ENCODE measurements at regions not wholly inside any gene's neighbourhood (a gene's known extent, or its start where the extent isn't known, plus 50 kb on each side); places are given as distances from the start of the nearest gene placed in this dataset.
A peak's percentile ranks its signal among the peaks of the same experiment; 100 is the strongest.

- Histone ChIP-seq H3K4me2 (ENCODE audit: low read length) (no peak overlapping the region), H3K4me3 (ENCODE audit: low read length) (no peak overlapping the region), H3K18ac (ENCODE audit: low read length) (no peak overlapping the region), H3K27me3 (ENCODE audit: insufficient read depth, low read length, poor library complexity) (no peaks in the 10 kb centered on the region), H3K36me3 (ENCODE audit: control insufficient read depth, insufficient read depth, low read length) (no peaks in the 10 kb centered on the region), H2AK5ac (ENCODE audit: low read length) (no peak overlapping the region), H3K23ac (ENCODE audit: low read length) (no peak overlapping the region), H3K27ac (ENCODE audit: low read depth, low read length) (no peak overlapping the region), H3K79me2 (ENCODE audit: control insufficient read depth, insufficient read depth, low read length) (no peaks in the 10 kb centered on the region), H4K8ac (ENCODE audit: low read depth, low read length) (no peak overlapping the region), H3K4ac (ENCODE audit: low read depth, low read length) (no peak overlapping the region), H3K79me1 (ENCODE audit: low read length) (no peaks in the 10 kb centered on the region), H2BK120ac (ENCODE audit: low read depth, low read length) (no peak overlapping the region), H4K5ac (ENCODE audit: low read length) (no peak overlapping the region), H3K56ac (ENCODE audit: low read length) (no peak overlapping the region), H3K9ac (ENCODE audit: low read length) (no peak overlapping the region), H2BK15ac (replicated peaks; ENCODE audit: low read depth) (no peak overlapping the region), H3K4me1 (ENCODE audit: control insufficient read depth, low read depth, low read length) (peaks cover 2% of the 10 kb centered on the region), H2BK5ac (ENCODE audit: low read length) (no peak overlapping the region)
- no peak for DNase-seq
- WGBS (ENCODE audit: extremely low coverage, insufficient coverage, low lambda C conversion rate) = no CpG with 5 or more reads among the region's 2 CpGs
Measured at GRCh38 chr4:130023088-130023487, 927.1 kb downstream of the C4orf33 start.

- Histone ChIP-seq H2AK5ac (ENCODE audit: low read length) (no peak overlapping the region), H3K36me3 (ENCODE audit: control insufficient read depth, insufficient read depth, low read length) (no peaks in the 10 kb centered on the region), H3K27me3 (ENCODE audit: insufficient read depth, low read length, poor library complexity) (no peaks in the 10 kb centered on the region), H4K5ac (ENCODE audit: low read length) (no peak overlapping the region), H2BK15ac (replicated peaks; ENCODE audit: low read depth) (no peak overlapping the region), H3K79me2 (ENCODE audit: control insufficient read depth, insufficient read depth, low read length) (no peaks in the 10 kb centered on the region), H3K9ac (ENCODE audit: low read length) (no peak overlapping the region), H3K4ac (ENCODE audit: low read depth, low read length) (no peak overlapping the region), H2BK5ac (ENCODE audit: low read length) (no peak overlapping the region), H3K4me2 (ENCODE audit: low read length) (no peak overlapping the region), H3K4me3 (ENCODE audit: low read length) (no peak overlapping the region), H3K23ac (ENCODE audit: low read length) (no peak overlapping the region), H3K79me1 (ENCODE audit: low read length) (no peaks in the 10 kb centered on the region), H3K27ac (ENCODE audit: low read depth, low read length) (no peak overlapping the region), H4K8ac (ENCODE audit: low read depth, low read length) (no peak overlapping the region), H2BK120ac (ENCODE audit: low read depth, low read length) (no peak overlapping the region), H3K4me1 (ENCODE audit: control insufficient read depth, low read depth, low read length) (peaks cover 2% of the 10 kb centered on the region), H3K18ac (ENCODE audit: low read length) (no peak overlapping the region), H3K56ac (ENCODE audit: low read length) (no peak overlapping the region)
- no CpG with 5 or more reads among the region's 2 CpGs for WGBS (ENCODE audit: extremely low coverage, insufficient coverage, low lambda C conversion rate)
- no peak for DNase-seq
Measured at GRCh38 chr4:130025701-130026100, 929.7 kb downstream of the C4orf33 start.

GRCh38 chr4:130026185-130026584, 930.2 kb downstream of the C4orf33 start:
- peaks cover 2% of the 10 kb centered on the region for H3K4me1 ChIP-seq (ENCODE audit: control insufficient read depth, low read depth, low read length)

GRCh38 chr4:130027973-130028372, 932.0 kb downstream of the C4orf33 start:
- Histone ChIP-seq H3K79me1 (ENCODE audit: low read length) (no peaks in the 10 kb centered on the region), H4K8ac (ENCODE audit: low read depth, low read length) (no peak overlapping the region), H2BK5ac (ENCODE audit: low read length) (no peak overlapping the region), H3K27ac (ENCODE audit: low read depth, low read length) (no peak overlapping the region), H3K56ac (ENCODE audit: low read length) (no peak overlapping the region), H3K27me3 (ENCODE audit: insufficient read depth, low read length, poor library complexity) (no peaks in the 10 kb centered on the region), H3K18ac (ENCODE audit: low read length) (no peak overlapping the region), H4K5ac (ENCODE audit: low read length) (no peak overlapping the region), H2BK120ac (ENCODE audit: low read depth, low read length) (no peak overlapping the region), H3K36me3 (ENCODE audit: control insufficient read depth, insufficient read depth, low read length) (no peaks in the 10 kb centered on the region), H3K79me2 (ENCODE audit: control insufficient read depth, insufficient read depth, low read length) (no peaks in the 10 kb centered on the region), H3K4me1 (ENCODE audit: control insufficient read depth, low read depth, low read length) (peaks cover 6% of the 10 kb centered on the region), H2AK5ac (ENCODE audit: low read length) (no peak overlapping the region), H3K4me2 (ENCODE audit: low read length) (no peak overlapping the region), H2BK15ac (replicated peaks; ENCODE audit: low read depth) (no peak overlapping the region), H3K4ac (ENCODE audit: low read depth, low read length) (no peak overlapping the region), H3K23ac (ENCODE audit: low read length) (no peak overlapping the region), H3K4me3 (ENCODE audit: low read length) (no peak overlapping the region), H3K9ac (ENCODE audit: low read length) (no peak overlapping the region)
- no CpG with 5 or more reads among the region's 2 CpGs for WGBS (ENCODE audit: extremely low coverage, insufficient coverage, low lambda C conversion rate)
- no peak for DNase-seq

More at GRCh38 chr4:130026185-130026584, 930.2 kb downstream of the C4orf33 start:
- no peak overlapping the region for H4K5ac ChIP-seq (ENCODE audit: low read length)
- no peaks in the 10 kb centered on the region for H3K27me3 ChIP-seq (ENCODE audit: insufficient read depth, low read length, poor library complexity)
- no peak overlapping the region for H3K4ac ChIP-seq (ENCODE audit: low read depth, low read length)
- no CpG with 5 or more reads among the region's 1 CpG for WGBS (ENCODE audit: extremely low coverage, insufficient coverage, low lambda C conversion rate)
- H3K36me3 ChIP-seq (ENCODE audit: control insufficient read depth, insufficient read depth, low read length) = no peaks in the 10 kb centered on the region
- no peak overlapping the region for H3K9ac ChIP-seq (ENCODE audit: low read length)
- H2BK5ac ChIP-seq (ENCODE audit: low read length) = no peak overlapping the region
- H3K23ac ChIP-seq (ENCODE audit: low read length) = no peak overlapping the region
- DNase-seq = peak; percentile 98
- no peaks in the 10 kb centered on the region for H3K79me1 ChIP-seq (ENCODE audit: low read length)
- no peak overlapping the region for H4K8ac ChIP-seq (ENCODE audit: low read depth, low read length)
- no peak overlapping the region for H3K56ac ChIP-seq (ENCODE audit: low read length)
- H3K4me2 ChIP-seq (ENCODE audit: low read length) = no peak overlapping the region
- no peak overlapping the region for H2BK120ac ChIP-seq (ENCODE audit: low read depth, low read length)
- no peak overlapping the region for H2AK5ac ChIP-seq (ENCODE audit: low read length)
- no peak overlapping the region for H2BK15ac ChIP-seq (replicated peaks; ENCODE audit: low read depth)
- no peak overlapping the region for H3K27ac ChIP-seq (ENCODE audit: low read depth, low read length)
- no peaks in the 10 kb centered on the region for H3K79me2 ChIP-seq (ENCODE audit: control insufficient read depth, insufficient read depth, low read length)
- H3K4me3 ChIP-seq (ENCODE audit: low read length) = no peak overlapping the region
- no peak overlapping the region for H3K18ac ChIP-seq (ENCODE audit: low read length)

GRCh38 chr4:130028552-130028951, 932.6 kb downstream of the C4orf33 start:
- no peak overlapping the region for H3K56ac ChIP-seq (ENCODE audit: low read length)
- no peak overlapping the region for H3K4me3 ChIP-seq (ENCODE audit: low read length)
- no peaks in the 10 kb centered on the region for H3K79me1 ChIP-seq (ENCODE audit: low read length)
- no peaks in the 10 kb centered on the region for H3K79me2 ChIP-seq (ENCODE audit: control insufficient read depth, insufficient read depth, low read length)
- no peak overlapping the region for H2AK5ac ChIP-seq (ENCODE audit: low read length)
- no peak overlapping the region for H4K5ac ChIP-seq (ENCODE audit: low read length)
- H2BK5ac ChIP-seq (ENCODE audit: low read length) = no peak overlapping the region
- peak overlapping the region; percentile 67 for H2BK120ac ChIP-seq (ENCODE audit: low read depth, low read length)
- DNase-seq = peak; percentile 43
- no peaks in the 10 kb centered on the region for H3K27me3 ChIP-seq (ENCODE audit: insufficient read depth, low read length, poor library complexity)
- H3K23ac ChIP-seq (ENCODE audit: low read length) = no peak overlapping the region
- H3K9ac ChIP-seq (ENCODE audit: low read length) = no peak overlapping the region
- peaks cover 8% of the 10 kb centered on the region for H3K4me1 ChIP-seq (ENCODE audit: control insufficient read depth, low read depth, low read length)
- H3K4me2 ChIP-seq (ENCODE audit: low read length) = no peak overlapping the region
- H3K18ac ChIP-seq (ENCODE audit: low read length) = peak overlapping the region; percentile 87
- no peaks in the 10 kb centered on the region for H3K36me3 ChIP-seq (ENCODE audit: control insufficient read depth, insufficient read depth, low read length)
- no peak overlapping the region for H3K27ac ChIP-seq (ENCODE audit: low read depth, low read length)
- H2BK15ac ChIP-seq (replicated peaks; ENCODE audit: low read depth) = no peak overlapping the region
- H3K4ac ChIP-seq (ENCODE audit: low read depth, low read length) = no peak overlapping the region
- H4K8ac ChIP-seq (ENCODE audit: low read depth, low read length) = no peak overlapping the region
- WGBS (ENCODE audit: extremely low coverage, insufficient coverage, low lambda C conversion rate) = no CpG with 5 or more reads among the region's 3 CpGs

- Histone ChIP-seq H3K79me1 (ENCODE audit: low read length) (no peaks in the 10 kb centered on the region), H2BK120ac (ENCODE audit: low read depth, low read length) (no peak overlapping the region), H3K4me3 (ENCODE audit: low read length) (no peak overlapping the region), H3K79me2 (ENCODE audit: control insufficient read depth, insufficient read depth, low read length) (no peaks in the 10 kb centered on the region), H3K4me2 (ENCODE audit: low read length) (no peak overlapping the region), H3K18ac (ENCODE audit: low read length) (no peak overlapping the region), H3K4ac (ENCODE audit: low read depth, low read length) (no peak overlapping the region), H4K8ac (ENCODE audit: low read depth, low read length) (no peak overlapping the region), H3K27ac (ENCODE audit: low read depth, low read length) (no peak overlapping the region), H3K36me3 (ENCODE audit: control insufficient read depth, insufficient read depth, low read length) (no peaks in the 10 kb centered on the region), H2BK15ac (replicated peaks; ENCODE audit: low read depth) (no peak overlapping the region), H2BK5ac (ENCODE audit: low read length) (no peak overlapping the region), H3K9ac (ENCODE audit: low read length) (no peak overlapping the region), H3K27me3 (ENCODE audit: insufficient read depth, low read length, poor library complexity) (no peaks in the 10 kb centered on the region), H3K4me1 (ENCODE audit: control insufficient read depth, low read depth, low read length) (peaks cover 8% of the 10 kb centered on the region), H4K5ac (ENCODE audit: low read length) (no peak overlapping the region), H3K56ac (ENCODE audit: low read length) (no peak overlapping the region), H3K23ac (ENCODE audit: low read length) (no peak overlapping the region), H2AK5ac (ENCODE audit: low read length) (no peak overlapping the region)
- DNase-seq = peak; percentile 87
- no CpG with 5 or more reads among the region's 1 CpG for WGBS (ENCODE audit: extremely low coverage, insufficient coverage, low lambda C conversion rate)
Measured at GRCh38 chr4:130029442-130029841, 933.5 kb downstream of the C4orf33 start.
